CD4-positive, alpha-beta T cell (primary cell): ENCODE measurements at regions not wholly inside any gene's neighbourhood (a gene's known extent, or its start where the extent isn't known, plus 50 kb on each side); places are given as distances from the start of the nearest gene placed in this dataset.

ENCODE experiments used
- ATAC-seq: fragments of 200-7000 bp; cut with Tn5 transposase; one replicate; pipeline ENCODE4 v1.10.0; 2022; ENCODE audit warnings: mild to moderate bottlenecking; ENCODE audit not compliant: poor library complexity
- CTCF ChIA-PET: fragments of 350-600 bp; sonication (Branson Sonifier 250); formaldehyde crosslinking; loops from one replicate; lab custom pipeline; 2021; ENCODE audit warnings: antibody characterized with exemption, inconsistent platforms; lab: Charles Lee
- POLR2A ChIA-PET: fragments of 350-600 bp; sonication (Branson Sonifier 250); formaldehyde crosslinking; loops from one replicate; lab custom pipeline; 2021; ENCODE audit warnings: antibody characterized with exemption, inconsistent platforms; lab: Charles Lee
- DNase-seq, 14 experiments: peaks; one replicate each; pipeline ENCODE4 v3.0.0-alpha.2; 2013 to 2020; ENCODE audit warnings: mixed read lengths in 2 of 14
- H3K27ac ChIP-seq, 2 donors: one replicate each; pipeline versions ENCODE4 v1.5.1 to v1.7.0; 2013; ENCODE audit warnings: low read length in 2 of 2, low read depth in 1 of 2, mild to moderate bottlenecking in 1 of 2
- H3K27me3 ChIP-seq, 2 experiments: 1 replicate in 1 of 2; 2 replicates in 1 of 2; pipeline versions ENCODE4 v1.6.1 to v1.7.0; 2013; ENCODE audit warnings: low read length in 2 of 2, control low read depth in 1 of 2, mild to moderate bottlenecking in 1 of 2, moderate library complexity in 1 of 2; ENCODE audit not compliant: insufficient read depth in 2 of 2, control insufficient read depth in 1 of 2
- H3K36me3 ChIP-seq: one replicate; pipeline ENCODE4 v1.6.1; 2013; ENCODE audit warnings: low read length, control low read depth; ENCODE audit not compliant: insufficient read depth
- H3K4me1 ChIP-seq: one replicate; pipeline ENCODE4 v1.6.1; 2013; ENCODE audit warnings: low read length, control low read depth; ENCODE audit not compliant: insufficient read depth
- H3K4me3 ChIP-seq: one replicate; pipeline ENCODE4 v1.5.1; 2013; ENCODE audit warnings: mild to moderate bottlenecking, low read length, moderate library complexity
- H3K9me3 ChIP-seq, 2 experiments: 1 replicate in 1 of 2; 2 replicates in 1 of 2; pipeline versions ENCODE4 v1.6.1 to v1.7.0; 2013; ENCODE audit warnings: low read length in 2 of 2, mild to moderate bottlenecking in 2 of 2, control low read depth in 1 of 2, moderate library complexity in 1 of 2; ENCODE audit not compliant: control insufficient read depth in 1 of 2, insufficient read depth in 1 of 2
- H3K27ac Mint-ChIP-seq: one replicate; pipeline ENCODE4 v1.8.0; 2020; ENCODE audit warnings: mixed read lengths
- H3K27me3 Mint-ChIP-seq: one replicate; pipeline ENCODE4 v1.8.0; 2021; ENCODE audit warnings: mixed read lengths
- H3K36me3 Mint-ChIP-seq: one replicate; pipeline ENCODE4 v1.8.0; 2021; ENCODE audit warnings: low read depth, mixed read lengths
- H3K4me1 Mint-ChIP-seq: one replicate; pipeline ENCODE4 v1.8.0; 2021; ENCODE audit warnings: low read depth, mixed read lengths
- H3K4me3 Mint-ChIP-seq: one replicate; pipeline ENCODE4 v1.8.0; 2020; ENCODE audit warnings: mild to moderate bottlenecking, mixed read lengths
- H3K9me3 Mint-ChIP-seq: one replicate; pipeline ENCODE4 v1.8.0; 2020; ENCODE audit warnings: mixed read lengths
- intact Hi-C, 2 experiments: fragments of 100-400 bp; cut with DNase I in 1 of 2; cut with micrococcal nuclease in 1 of 2; formaldehyde crosslinking; loops; one replicate each; pipeline versions ENCODE4 v1.15.1 to v1.9.0; 2023 to 2025; cut with DNase I, micrococcal nuclease
- TF ChIP-seq, protein P1 (sequence below): fragments of 200-600 bp; IDR thresholded peaks from one replicate; pipeline ENCODE4 v1.8.0; 2022; ENCODE audit warnings: antibody characterized with exemption, mild to moderate bottlenecking

DNA sequence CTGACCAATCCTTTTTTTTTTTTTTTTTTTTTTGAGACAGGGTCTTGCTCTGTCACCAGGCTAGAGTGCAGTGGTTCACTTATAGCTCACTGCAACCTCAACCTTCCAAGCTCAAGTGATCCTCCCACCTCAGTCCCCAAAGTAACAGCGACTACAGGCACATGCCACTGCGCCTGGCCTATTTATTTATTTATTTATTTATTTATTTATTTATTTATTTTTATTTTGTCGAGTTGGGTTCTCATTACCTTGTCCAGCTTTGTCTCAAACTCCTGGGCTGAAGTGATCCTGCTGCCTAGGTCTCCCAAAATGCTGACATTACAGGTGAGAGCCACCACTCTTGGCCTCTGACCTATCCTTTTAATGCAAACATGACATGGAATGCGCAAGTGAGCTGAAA lies 124.4 kb downstream of the GXYLT1 start:
- peaks cover 3 to 8% of the 10 kb centered on the region in 2 experiments for H3K27me3 ChIP-seq
- H3K36me3 Mint-ChIP-seq, result no peaks in the 10 kb centered on the region
- H3K27ac Mint-ChIP-seq, result no peak overlapping the region
- POLR2A ChIA-PET, result no interaction called here
- H3K36me3 ChIP-seq, result no peaks in the 10 kb centered on the region
- intact Hi-C loops, result loop anchor here (5.0 kb wide), 3 partner anchors 312 to 1073 kb away; no protein-coding TSS in a partner anchor
- ATAC-seq (no peak), DNase-seq (no peak)
- CTCF ChIA-PET, result interaction anchor here (0.9 kb wide), 1 partner anchor 13 kb away, joined by 5 read pairs; no protein-coding TSS in a partner anchor
- peaks cover 8% of the 10 kb centered on the region for H3K4me1 ChIP-seq
- H3K9me3 ChIP-seq, result no peaks in the 10 kb centered on the region
- no peaks in the 10 kb centered on the region for H3K9me3 Mint-ChIP-seq
- no peak overlapping the region for H3K4me3 ChIP-seq
- no peak overlapping the region for H3K27ac ChIP-seq
- H3K4me3 Mint-ChIP-seq, result no peak overlapping the region
- H3K27me3 Mint-ChIP-seq, result peaks cover 25% of the 10 kb centered on the region
- H3K4me1 Mint-ChIP-seq, result peaks cover 9% of the 10 kb centered on the region
- TF ChIP-seq, protein P1, sequence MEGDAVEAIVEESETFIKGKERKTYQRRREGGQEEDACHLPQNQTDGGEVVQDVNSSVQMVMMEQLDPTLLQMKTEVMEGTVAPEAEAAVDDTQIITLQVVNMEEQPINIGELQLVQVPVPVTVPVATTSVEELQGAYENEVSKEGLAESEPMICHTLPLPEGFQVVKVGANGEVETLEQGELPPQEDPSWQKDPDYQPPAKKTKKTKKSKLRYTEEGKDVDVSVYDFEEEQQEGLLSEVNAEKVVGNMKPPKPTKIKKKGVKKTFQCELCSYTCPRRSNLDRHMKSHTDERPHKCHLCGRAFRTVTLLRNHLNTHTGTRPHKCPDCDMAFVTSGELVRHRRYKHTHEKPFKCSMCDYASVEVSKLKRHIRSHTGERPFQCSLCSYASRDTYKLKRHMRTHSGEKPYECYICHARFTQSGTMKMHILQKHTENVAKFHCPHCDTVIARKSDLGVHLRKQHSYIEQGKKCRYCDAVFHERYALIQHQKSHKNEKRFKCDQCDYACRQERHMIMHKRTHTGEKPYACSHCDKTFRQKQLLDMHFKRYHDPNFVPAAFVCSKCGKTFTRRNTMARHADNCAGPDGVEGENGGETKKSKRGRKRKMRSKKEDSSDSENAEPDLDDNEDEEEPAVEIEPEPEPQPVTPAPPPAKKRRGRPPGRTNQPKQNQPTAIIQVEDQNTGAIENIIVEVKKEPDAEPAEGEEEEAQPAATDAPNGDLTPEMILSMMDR, result no peak

DNA sequence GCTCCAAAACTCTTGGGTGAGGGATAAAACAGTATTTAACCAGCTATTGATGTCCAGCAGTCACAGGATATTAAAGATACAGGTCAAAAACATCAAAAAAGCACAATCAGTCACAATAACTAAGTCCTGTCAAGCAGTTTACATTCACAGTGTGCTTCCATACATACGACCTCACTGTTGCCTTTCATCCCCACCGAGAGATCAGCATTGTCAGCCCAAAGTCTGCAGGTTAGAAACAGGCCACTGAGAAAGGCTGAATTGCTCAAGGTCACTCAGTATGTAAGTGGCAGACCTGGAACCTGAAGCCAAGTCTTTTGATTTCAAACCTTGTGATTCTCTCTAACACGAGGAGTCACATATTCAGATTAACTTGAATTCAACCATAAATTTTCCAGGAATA lies 124.9 kb downstream of the GXYLT1 start:
- Mint-ChIP-seq H3K27me3 (peaks cover 25% of the 10 kb centered on the region), H3K9me3 (no peaks in the 10 kb centered on the region), H3K36me3 (no peaks in the 10 kb centered on the region), H3K4me1 (peaks cover 9% of the 10 kb centered on the region), H3K4me3 (no peak overlapping the region), H3K27ac (no peak overlapping the region)
- ChIA-PET CTCF (interaction anchor here (0.9 kb wide), 1 partner anchor 13 kb away, joined by 5 read pairs; no protein-coding TSS in a partner anchor), POLR2A (no interaction called here)
- no peak overlapping the region for H3K27ac ChIP-seq
- H3K4me3 ChIP-seq, result no peak overlapping the region
- TF ChIP-seq, protein P1, result no peak
- ATAC-seq, result no peak
- H3K27me3 ChIP-seq, result peaks cover 3 to 8% of the 10 kb centered on the region in 2 experiments
- H3K4me1 ChIP-seq, result peaks cover 8% of the 10 kb centered on the region
- intact Hi-C loops, result loop anchor here (5.0 kb wide), 3 partner anchors 313 to 1072 kb away; no protein-coding TSS in a partner anchor
- no peaks in the 10 kb centered on the region for H3K9me3 ChIP-seq
- no peak for DNase-seq
- H3K36me3 ChIP-seq, result no peaks in the 10 kb centered on the region

DNA sequence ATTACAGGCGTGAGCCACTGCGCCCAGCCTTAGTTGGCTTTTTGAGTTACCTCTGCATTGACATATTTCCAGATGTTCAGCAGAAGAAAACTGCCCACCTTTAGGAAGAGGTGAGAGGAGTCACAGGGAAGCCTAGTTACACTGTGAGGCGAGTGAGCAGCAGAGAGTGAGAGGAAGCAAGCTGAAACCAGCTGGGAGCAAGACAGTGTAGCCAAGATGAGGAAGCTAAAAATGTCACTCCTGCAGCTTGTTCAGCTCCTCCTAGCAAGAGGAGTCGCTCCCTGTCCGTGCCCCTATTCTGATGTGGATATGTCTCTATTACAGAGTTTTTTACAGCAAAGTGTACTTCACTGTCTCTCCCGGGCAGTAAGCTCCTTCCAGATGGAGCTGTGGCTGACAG lies 127.6 kb downstream of the GXYLT1 start:
- Mint-ChIP-seq H3K4me3 (no peak overlapping the region), H3K27ac (no peak overlapping the region), H3K36me3 (no peaks in the 10 kb centered on the region), H3K4me1 (no peaks in the 10 kb centered on the region), H3K9me3 (no peaks in the 10 kb centered on the region), H3K27me3 (peaks cover 7% of the 10 kb centered on the region)
- ATAC-seq (no peak), DNase-seq (no peak)
- Histone ChIP-seq H3K27me3 (no peaks in the 10 kb centered on the region), H3K27ac (no peak overlapping the region), H3K4me3 (no peak overlapping the region), H3K9me3 (no peaks in the 10 kb centered on the region), H3K36me3 (no peaks in the 10 kb centered on the region), H3K4me1 (no peaks in the 10 kb centered on the region)
- intact Hi-C loops, result no loop called here
- CTCF ChIA-PET, result no interaction called here
- POLR2A ChIA-PET, result no interaction called here
- TF ChIP-seq, protein P1, result no peak
